SU-DHL-6 (cell line): ENCODE measurements at regions not wholly inside any gene's neighbourhood (a gene's known extent, or its start where the extent isn't known, plus 50 kb on each side); places are given as distances from the start of the nearest gene placed in this dataset.

Experiments
- CTCF ChIP-seq: fragments of 200-600 bp; sonication (generic); IDR thresholded peaks from one replicate; pipeline ENCODE4 v1.5.1; 2017; ENCODE audit warnings: antibody characterized with exemption, mild to moderate bottlenecking, low read length, moderate library complexity; ENCODE audit not compliant: insufficient read depth, poor library complexity, severe bottlenecking
- EZH2phosphoT487 ChIP-seq: fragments of 200-600 bp; sonication (generic), shearing (Covaris generic); conservative IDR thresholded peaks from 2 replicates; pipeline ENCODE4 v1.6.1; 2018; ENCODE audit warnings: mild to moderate bottlenecking, antibody characterized with exemption, low read length, moderate library complexity, mixed read lengths

- no peak for TF ChIP-seq CTCF
- TF ChIP-seq EZH2phosphoT487: no peak
Measured at GRCh38 chr1:36691374-36691773, 208.7 kb upstream of the CSF3R start.
